HepG2 (cell line): ENCODE measurements at regions not wholly inside any gene's neighbourhood (a gene's known extent, or its start where the extent isn't known, plus 50 kb on each side); places are given as distances from the start of the nearest gene placed in this dataset.

Source experiments
- ATAC-seq: fragments of 200-7000 bp; cut with Tn5 transposase; 3 replicates; pipeline ENCODE4 v1.9.1; 2020; ENCODE audit warnings: mild to moderate bottlenecking, moderate library complexity
- BruUV-seq: library from RNA; stranded (reverse); fragments of 400-500 nt; replicated peaks from 2 replicates; lab custom pipeline; 2021; lab: Mats Ljungman, UMichigan
- CTCF ChIA-PET: fragments of 300-600 bp; formaldehyde crosslinking; extraction: SDS; loops from one replicate; lab custom pipeline; 2021; ENCODE audit warnings: low total read pairs, inconsistent platforms, low intra/inter-chr PET ratio; lab: Yijun Ruan, JAX
- POLR2A ChIA-PET: fragments of 350-600 bp; sonication (Branson Sonifier 250); formaldehyde crosslinking; loops from one replicate; lab custom pipeline; 2020; ENCODE audit warnings: antibody characterized with exemption, inconsistent platforms; lab: Yijun Ruan, JAX
- DNase-seq: peaks from one replicate; pipeline ENCODE4 v3.0.0-alpha.2; 2015; ENCODE audit warnings: low spot score
- FAIRE-seq: peaks from 3 replicates; lab custom pipeline; 2011; peaks lifted over from hg19 to GRCh38; lab: Jason Lieb, UNC
- H2AFZ ChIP-seq: one replicate; pipeline ENCODE4 v1.6.1; 2011; ENCODE audit warnings: low read length, inconsistent platforms
- H3K27ac ChIP-seq: fragments of 300-600 bp; 3 replicates; pipeline ENCODE4 v1.8.0; 2011; ENCODE audit warnings: mixed run types, mild to moderate bottlenecking, mixed read lengths, low read length, inconsistent platforms; ENCODE audit not compliant: insufficient read depth; ENCODE audit errors: extremely low read length
- H3K27me3 ChIP-seq, 2 experiments: fragments of 200-600 bp in 1 of 2; 2 replicates in 1 of 2; 3 replicates in 1 of 2; pipeline versions ENCODE4 v1.6.0 to v1.8.0; 2011; ENCODE audit warnings: low read length in 2 of 2, mild to moderate bottlenecking in 2 of 2, moderate library complexity in 2 of 2, inconsistent platforms in 1 of 2; ENCODE audit not compliant: insufficient read depth in 2 of 2, control insufficient read depth in 1 of 2
- H3K36me3 ChIP-seq, 2 experiments: fragments of 200-600 bp in 1 of 2; replicated peaks in 1 of 2; 2 replicates in 1 of 2; 3 replicates in 1 of 2; pipeline versions ENCODE4 v1.5.1 to v1.8.0; 2011; ENCODE audit warnings: low read length in 2 of 2, inconsistent platforms in 1 of 2; ENCODE audit not compliant: insufficient read depth in 2 of 2, control insufficient read depth in 1 of 2
- H3K4me1 ChIP-seq: 2 replicates; pipeline ENCODE4 v1.5.1; 2012; ENCODE audit warnings: low read length, inconsistent platforms; ENCODE audit not compliant: insufficient read depth
- H3K4me2 ChIP-seq: 2 replicates; pipeline ENCODE4 v1.6.0; 2011; ENCODE audit warnings: low read depth, low read length, inconsistent platforms
- H3K4me3 ChIP-seq, 3 experiments: fragments of 200-600 bp in 1 of 3; sonication (generic), shearing (Covaris generic) in 1 of 3; replicated peaks in 1 of 3; 2 replicates each; pipeline ENCODE4 v1.5.1; 2011 to 2016; ENCODE audit warnings: low read length in 3 of 3, inconsistent platforms in 2 of 3, low read depth in 2 of 3, mild to moderate bottlenecking in 2 of 3, control low read depth in 1 of 3, mixed read lengths in 1 of 3; ENCODE audit not compliant: insufficient read depth in 1 of 3
- H3K79me2 ChIP-seq: one replicate; pipeline ENCODE4 v1.6.1; 2011; ENCODE audit warnings: low read length, inconsistent platforms; ENCODE audit not compliant: insufficient read depth
- H3K9ac ChIP-seq: 2 replicates; pipeline ENCODE4 v1.6.0; 2011; ENCODE audit warnings: mild to moderate bottlenecking, low read depth, low read length, inconsistent platforms; ENCODE audit not compliant: insufficient read depth
- H3K9me3 ChIP-seq: 2 replicates; pipeline ENCODE4 v1.5.1; 2012; ENCODE audit warnings: mild to moderate bottlenecking, low read length
- H4K20me1 ChIP-seq: 2 replicates; pipeline ENCODE4 v1.6.0; 2011; ENCODE audit warnings: inconsistent platforms, mild to moderate bottlenecking, low read length, moderate library complexity; ENCODE audit not compliant: insufficient read depth
- FOXK2 ChIP-seq: fragments of 450-650 bp; IDR thresholded peaks from 2 replicates; pipeline ENCODE4 v1.6.1; 2016
- HNRNPL ChIP-seq: fragments of 200-400 bp; formaldehyde crosslinking; IDR thresholded peaks from 2 replicates; pipeline ENCODE4 v1.6.1; 2017; ENCODE audit warnings: mild to moderate bottlenecking, low read depth, low read length
- MAZ ChIP-seq, 2 experiments: sonication (generic) in 1 of 2; formaldehyde crosslinking in 1 of 2; IDR thresholded peaks; 2 replicates each; pipeline versions ENCODE4 v1.5.0 to v1.6.1; 2012 to 2020; ENCODE audit warnings: low read depth in 2 of 2, mild to moderate bottlenecking in 2 of 2, borderline replicate concordance in 1 of 2, improper control_type of control experiment in 1 of 2, low read length in 1 of 2, missing genetic modification reagents in 1 of 2, moderate library complexity in 1 of 2
- MED8 ChIP-seq: sonication (generic); formaldehyde crosslinking; IDR thresholded peaks from 2 replicates; pipeline ENCODE4 v1.8.1; 2023; ENCODE audit warnings: mild to moderate bottlenecking, missing genetic modification reagents; ENCODE audit not compliant: insufficient replicate concordance
- NR2C2 ChIP-seq: sonication (generic); formaldehyde crosslinking; IDR thresholded peaks from 2 replicates; pipeline ENCODE4 v1.4.0; 2020; ENCODE audit warnings: missing genetic modification reagents, mild to moderate bottlenecking, moderate library complexity, borderline replicate concordance
- SALL1 ChIP-seq: sonication (generic); formaldehyde crosslinking; IDR thresholded peaks from 2 replicates; pipeline ENCODE4 v1.8.0; 2022; ENCODE audit warnings: mild to moderate bottlenecking, missing genetic modification reagents
- TMF1 ChIP-seq: sonication (generic); formaldehyde crosslinking; IDR thresholded peaks from 2 replicates; pipeline ENCODE4 v1.8.1; 2022; ENCODE audit warnings: low read depth, missing genetic modification reagents
- ZNF253 ChIP-seq: sonication (generic); formaldehyde crosslinking; IDR thresholded peaks from 2 replicates; pipeline ENCODE4 v1.8.0; 2022; ENCODE audit warnings: mild to moderate bottlenecking, missing genetic modification reagents, borderline replicate concordance
- ZNF282 ChIP-seq: fragments of 450-650 bp; IDR thresholded peaks from 2 replicates; pipeline ENCODE4 v1.6.1; 2018; ENCODE audit not compliant: partially characterized antibody
- ZNF292 ChIP-seq: sonication (generic); formaldehyde crosslinking; IDR thresholded peaks from 2 replicates; pipeline ENCODE4 v1.8.1; 2022; ENCODE audit warnings: mild to moderate bottlenecking, low read depth, missing genetic modification reagents, borderline replicate concordance
- ZNF331 ChIP-seq: sonication (generic); formaldehyde crosslinking; IDR thresholded peaks from 2 replicates; pipeline ENCODE4 v1.4.0; 2020; ENCODE audit warnings: missing genetic modification reagents
- ZNF382 ChIP-seq: sonication (generic); formaldehyde crosslinking; IDR thresholded peaks from 2 replicates; pipeline ENCODE4 v1.5.0; 2020; ENCODE audit warnings: missing genetic modification reagents, mild to moderate bottlenecking, borderline replicate concordance
- ZNF569 ChIP-seq: sonication (generic); formaldehyde crosslinking; IDR thresholded peaks from 2 replicates; pipeline ENCODE4 v1.5.0; 2020; ENCODE audit warnings: mild to moderate bottlenecking, missing genetic modification reagents, moderate library complexity, borderline replicate concordance
- ZNF616 ChIP-seq: sonication (generic); formaldehyde crosslinking; IDR thresholded peaks from 2 replicates; pipeline ENCODE4 v1.5.0; 2020; ENCODE audit warnings: low read depth, mild to moderate bottlenecking, missing genetic modification reagents
- ZNF782 ChIP-seq: sonication (generic); formaldehyde crosslinking; IDR thresholded peaks from 2 replicates; pipeline ENCODE4 v1.4.0; 2020; ENCODE audit warnings: missing genetic modification reagents, mild to moderate bottlenecking, borderline replicate concordance
- WGBS: methylation state at CpG from one replicate; pipeline ENCODE4 v1.1.6; 2017; ENCODE audit warnings: low lambda C conversion rate; 5-methylcytosine and 5-hydroxymethylcytosine counted together
- in situ Hi-C: cut with HindIII; loops from 2 replicates; pipeline ENCODE4 v1.10.0; 2017; ENCODE audit warnings: low pct_unique_long_range_greater_than_20kb; ENCODE audit not compliant: extremely low pct_ligation_motif_present
- intact Hi-C: fragments of 100-400 bp; cut with micrococcal nuclease; formaldehyde crosslinking; loops from one replicate; pipeline ENCODE4 v1.10.0; 2022; ENCODE audit not compliant: unreplicated experiment
- TF ChIP-seq, protein P1 (sequence below): sonication (generic); formaldehyde crosslinking; IDR thresholded peaks from 2 replicates; pipeline ENCODE4 v1.5.0; 2020; ENCODE audit warnings: mild to moderate bottlenecking, missing genetic modification reagents, borderline replicate concordance

DNA sequence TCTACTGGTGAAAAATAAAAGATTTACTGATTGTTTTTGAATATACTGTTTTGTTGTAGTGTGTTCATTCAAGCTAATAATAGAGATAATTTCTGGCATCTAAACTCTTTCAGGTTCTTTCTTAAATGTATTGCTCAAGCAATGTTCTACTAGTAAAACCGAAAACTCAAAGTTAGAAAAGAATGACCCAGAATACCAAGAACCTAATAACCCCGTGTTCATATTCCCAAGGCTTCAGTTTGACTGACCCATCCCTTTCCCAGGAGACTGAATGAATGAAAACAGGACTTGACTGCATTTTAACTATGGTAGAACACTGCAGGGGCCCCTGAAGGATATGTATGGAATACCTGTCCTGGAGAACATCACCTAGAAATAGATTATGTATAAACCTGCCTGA, 375.3 kb downstream of the MAFB start:
- Histone ChIP-seq H3K27ac (no peak overlapping the region), H4K20me1 (no peaks in the 10 kb centered on the region), H3K9ac (no peak overlapping the region), H3K79me2 (no peaks in the 10 kb centered on the region), H3K27me3 (no peaks in the 10 kb centered on the region), H2AFZ (no peak overlapping the region), H3K4me3 (no peak overlapping the region), H3K36me3 (no peaks in the 10 kb centered on the region), H3K4me2 (no peak overlapping the region), H3K9me3 (no peaks in the 10 kb centered on the region), H3K4me1 (no peaks in the 10 kb centered on the region)
- WGBS = 0% methylated on average over 2 of the region's 2 CpGs
- in situ Hi-C loops (no loop called here), intact Hi-C loops (no loop called here)
- DNase-seq = no peak
- CTCF ChIA-PET = no interaction called here
- no TSS peak for BruUV-seq
- POLR2A ChIA-PET = no interaction called here
- no peak for TF ChIP-seq ZNF331 (CRISPR knock-in tag)
- TF ChIP-seq, protein P1, sequence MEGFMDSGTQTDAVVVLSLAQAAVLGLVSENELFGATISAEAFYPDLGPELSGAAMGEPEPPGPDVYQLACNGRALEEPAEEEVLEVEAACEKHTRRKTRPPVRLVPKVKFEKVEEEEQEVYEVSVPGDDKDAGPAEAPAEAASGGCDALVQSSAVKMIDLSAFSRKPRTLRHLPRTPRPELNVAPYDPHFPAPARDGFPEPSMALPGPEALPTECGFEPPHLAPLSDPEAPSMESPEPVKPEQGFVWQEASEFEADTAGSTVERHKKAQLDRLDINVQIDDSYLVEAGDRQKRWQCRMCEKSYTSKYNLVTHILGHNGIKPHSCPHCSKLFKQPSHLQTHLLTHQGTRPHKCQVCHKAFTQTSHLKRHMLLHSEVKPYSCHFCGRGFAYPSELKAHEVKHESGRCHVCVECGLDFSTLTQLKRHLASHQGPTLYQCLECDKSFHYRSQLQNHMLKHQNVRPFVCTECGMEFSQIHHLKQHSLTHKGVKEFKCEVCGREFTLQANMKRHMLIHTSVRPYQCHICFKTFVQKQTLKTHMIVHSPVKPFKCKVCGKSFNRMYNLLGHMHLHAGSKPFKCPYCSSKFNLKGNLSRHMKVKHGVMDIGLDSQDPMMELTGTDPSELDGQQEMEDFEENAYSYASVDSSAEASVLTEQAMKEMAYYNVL (CRISPR knock-in tag) = no peak
- TF ChIP-seq NR2C2 (CRISPR knock-in tag) = no peak
- TF ChIP-seq FOXK2 = no peak
- no peak for TF ChIP-seq MED8 (CRISPR knock-in tag)
- TF ChIP-seq TMF1 = no peak
- TF ChIP-seq ZNF569 (CRISPR knock-in tag) = no peak
- TF ChIP-seq HNRNPL = no peak
- TF ChIP-seq ZNF253 (CRISPR knock-in tag) = no peak
- TF ChIP-seq MAZ (IDR thresholded peaks at IDR 0.05; ENCODE audit: borderline replicate concordance, low read depth, low read length) = no peak
- no peak for TF ChIP-seq MAZ (CRISPR knock-in tag; IDR thresholded peaks at IDR 0.05; ENCODE audit: low read depth)
- TF ChIP-seq ZNF292 (CRISPR knock-in tag) = no peak
- TF ChIP-seq ZNF616 = no peak
- no peak for TF ChIP-seq SALL1 (CRISPR knock-in tag)
- TF ChIP-seq ZNF782 (CRISPR knock-in tag) = no peak
- no peak for TF ChIP-seq ZNF382 (CRISPR knock-in tag)
- no peak for TF ChIP-seq ZNF282
- no peak for ATAC-seq
- FAIRE-seq = no peak
